GM12865 (cell line): ENCODE measurements at regions not wholly inside any gene's neighbourhood (a gene's known extent, or its start where the extent isn't known, plus 50 kb on each side); places are given as distances from the start of the nearest gene placed in this dataset.

Experiments used
- DNase-seq: peaks from one replicate; pipeline ENCODE4 v3.0.0; 2010; ENCODE audit warnings: low read depth
- H3K4me3 ChIP-seq: 2 replicates; pipeline ENCODE4 v1.5.1; 2011; ENCODE audit warnings: mild to moderate bottlenecking, low read depth, low read length, control low read depth
- TF ChIP-seq, protein P1 (sequence below): IDR thresholded peaks from 2 replicates; pipeline ENCODE4 v1.5.1; 2011; ENCODE audit warnings: low read length, control low read depth, low read depth, inconsistent platforms; ENCODE audit not compliant: insufficient read depth; ENCODE audit errors: missing control alignments

DNA sequence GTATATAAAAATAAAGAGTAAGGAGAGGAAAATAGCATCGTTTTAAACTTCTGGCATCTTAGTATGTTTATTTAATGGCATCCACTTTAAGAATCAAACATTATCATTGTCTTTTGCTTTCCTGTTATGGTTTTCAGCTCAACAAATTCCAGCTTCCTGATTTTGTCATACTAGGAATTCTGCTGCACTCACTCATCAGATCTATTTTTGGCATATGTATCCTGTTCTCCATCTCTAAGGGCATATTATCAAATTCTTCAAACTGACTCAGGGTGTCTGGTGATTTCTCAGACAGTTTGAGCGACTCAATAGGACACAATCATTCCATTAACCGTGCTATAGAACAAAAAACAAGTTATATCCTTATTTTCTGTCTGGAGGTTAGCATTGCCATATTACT lies 248.5 kb upstream of the DIAPH2 start:
- DNase-seq = no peak
- H3K4me3 ChIP-seq = no peak overlapping the region
- TF ChIP-seq, protein P1, sequence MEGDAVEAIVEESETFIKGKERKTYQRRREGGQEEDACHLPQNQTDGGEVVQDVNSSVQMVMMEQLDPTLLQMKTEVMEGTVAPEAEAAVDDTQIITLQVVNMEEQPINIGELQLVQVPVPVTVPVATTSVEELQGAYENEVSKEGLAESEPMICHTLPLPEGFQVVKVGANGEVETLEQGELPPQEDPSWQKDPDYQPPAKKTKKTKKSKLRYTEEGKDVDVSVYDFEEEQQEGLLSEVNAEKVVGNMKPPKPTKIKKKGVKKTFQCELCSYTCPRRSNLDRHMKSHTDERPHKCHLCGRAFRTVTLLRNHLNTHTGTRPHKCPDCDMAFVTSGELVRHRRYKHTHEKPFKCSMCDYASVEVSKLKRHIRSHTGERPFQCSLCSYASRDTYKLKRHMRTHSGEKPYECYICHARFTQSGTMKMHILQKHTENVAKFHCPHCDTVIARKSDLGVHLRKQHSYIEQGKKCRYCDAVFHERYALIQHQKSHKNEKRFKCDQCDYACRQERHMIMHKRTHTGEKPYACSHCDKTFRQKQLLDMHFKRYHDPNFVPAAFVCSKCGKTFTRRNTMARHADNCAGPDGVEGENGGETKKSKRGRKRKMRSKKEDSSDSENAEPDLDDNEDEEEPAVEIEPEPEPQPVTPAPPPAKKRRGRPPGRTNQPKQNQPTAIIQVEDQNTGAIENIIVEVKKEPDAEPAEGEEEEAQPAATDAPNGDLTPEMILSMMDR = no peak

DNA sequence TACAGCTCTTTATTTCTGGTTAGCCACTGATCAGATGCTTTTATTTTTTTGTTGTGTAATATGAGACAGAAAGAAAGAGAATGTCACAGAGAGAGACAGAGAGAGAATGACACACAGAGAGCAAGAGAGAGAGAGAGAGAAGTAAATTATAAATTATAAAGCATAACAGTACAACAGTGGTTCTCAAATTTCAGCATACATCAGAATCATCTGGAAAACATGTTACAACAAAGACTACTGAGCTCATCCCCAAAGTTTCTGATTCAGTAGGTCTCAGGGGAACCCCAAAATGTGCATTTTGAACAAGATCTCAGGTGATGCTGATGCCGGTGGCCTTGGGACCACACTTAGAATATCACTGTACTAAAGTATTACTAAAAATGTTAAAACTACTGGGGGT lies 245.8 kb upstream of the DIAPH2 start:
- TF ChIP-seq, protein P1 = no peak
- DNase-seq = no peak
- no peak overlapping the region for H3K4me3 ChIP-seq

DNA sequence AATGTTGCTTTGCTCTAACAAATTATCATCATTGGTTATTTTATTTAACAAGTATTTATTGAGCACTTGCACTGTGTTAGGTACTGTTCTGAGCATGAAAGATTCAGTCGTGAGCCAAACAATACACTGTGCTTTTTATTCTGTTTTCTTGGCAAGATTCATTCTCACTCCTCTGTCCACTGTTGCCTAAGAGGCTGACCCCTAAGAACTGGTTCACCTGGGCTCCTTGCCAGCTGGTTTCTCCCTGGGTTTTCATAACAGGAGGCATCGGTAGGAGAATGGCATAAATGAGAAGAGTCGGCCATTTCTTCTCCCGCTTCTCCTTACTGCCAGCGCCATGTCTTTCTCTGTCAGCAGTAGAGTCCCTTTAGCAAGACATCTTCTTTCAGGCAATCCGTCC lies 243.7 kb upstream of the DIAPH2 start:
- H3K4me3 ChIP-seq = no peak overlapping the region
- TF ChIP-seq, protein P1 = no peak
- DNase-seq = no peak

DNA sequence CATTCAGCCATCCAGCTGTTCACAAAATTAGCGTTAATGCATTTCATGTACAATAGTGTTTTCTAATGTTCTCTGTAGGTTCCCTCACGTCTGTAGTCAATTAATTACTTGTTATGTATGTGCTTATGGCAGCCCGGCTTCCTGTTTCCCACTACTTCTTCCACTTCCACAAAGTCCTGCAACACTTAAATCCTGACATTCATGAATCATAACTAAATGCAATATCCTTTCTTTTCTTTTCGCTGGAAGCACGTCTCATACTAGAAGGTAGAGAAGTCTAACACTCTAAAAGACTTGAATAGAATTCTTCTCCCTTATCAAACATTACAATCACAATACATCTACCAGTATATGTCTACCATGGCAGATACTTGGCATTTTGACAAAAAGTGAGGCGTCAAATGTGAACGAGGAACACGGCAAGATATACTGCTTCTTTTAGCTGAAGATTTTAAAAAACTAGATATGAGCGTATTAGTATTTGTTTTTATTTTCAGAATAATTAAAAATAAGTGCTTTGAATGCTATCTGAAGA lies 239.0 kb upstream of the DIAPH2 start:
- no peak for DNase-seq
- no peak overlapping the region for H3K4me3 ChIP-seq
- TF ChIP-seq, protein P1 = no peak

DNA sequence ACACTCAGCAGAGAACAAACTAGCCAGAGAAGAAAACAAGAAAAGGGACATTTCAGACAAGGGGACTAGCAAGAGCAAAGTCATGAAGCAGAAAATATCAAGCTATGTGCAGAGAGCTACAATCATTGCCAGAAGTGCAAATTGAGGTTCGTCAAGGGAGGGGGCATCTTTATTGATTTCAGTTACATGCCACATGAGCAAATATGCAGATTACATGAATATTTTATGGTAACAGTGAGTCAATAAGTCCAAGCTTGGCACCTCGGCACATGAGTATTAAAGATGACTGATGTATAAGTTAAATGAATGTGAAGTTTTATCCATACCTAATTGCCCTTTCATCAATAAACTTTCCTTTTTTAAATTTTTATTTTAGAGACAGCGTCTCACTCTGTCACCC lies 238.1 kb upstream of the DIAPH2 start:
- DNase-seq = no peak
- TF ChIP-seq, protein P1 = no peak
- H3K4me3 ChIP-seq = no peak overlapping the region

DNA sequence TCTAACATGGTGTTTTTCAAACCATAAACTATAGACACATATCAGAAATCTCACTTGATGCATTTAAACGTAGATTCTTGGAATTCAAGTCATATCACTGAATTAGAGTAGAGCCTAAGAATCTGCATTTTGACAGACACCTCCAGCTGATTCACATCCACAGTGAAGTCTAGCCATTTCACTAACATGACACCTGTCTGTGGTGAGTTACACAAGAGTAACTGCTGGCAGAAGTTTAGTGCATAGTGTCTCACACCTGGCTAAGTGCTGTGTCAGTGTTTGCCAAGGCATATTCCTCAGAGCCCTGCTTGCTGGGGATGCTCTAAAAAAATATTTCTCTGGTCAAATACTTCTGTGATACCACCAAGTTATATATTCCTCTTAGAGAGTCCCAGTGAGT lies 237.5 kb upstream of the DIAPH2 start:
- no peak overlapping the region for H3K4me3 ChIP-seq
- DNase-seq = no peak
- TF ChIP-seq, protein P1 = no peak

DNA sequence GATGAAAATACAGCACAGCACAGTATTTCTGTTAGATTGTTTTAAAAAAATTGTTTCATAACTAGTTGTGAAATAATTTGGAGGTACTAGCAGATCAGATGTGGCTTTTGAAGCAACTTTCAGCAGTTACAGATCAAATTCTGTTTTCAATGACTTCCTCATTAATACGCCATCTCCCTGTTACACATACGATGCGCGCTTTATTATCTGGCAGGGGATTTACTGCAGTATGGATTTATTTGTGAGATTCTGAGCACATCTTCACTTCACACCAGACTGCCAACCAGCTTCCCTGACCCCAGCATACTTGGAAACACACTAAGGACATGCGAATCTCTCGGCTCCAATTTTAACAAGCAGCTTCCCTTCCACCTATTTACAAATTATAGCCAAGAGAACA lies 235.5 kb upstream of the DIAPH2 start:
- DNase-seq = no peak
- TF ChIP-seq, protein P1 = no peak
- H3K4me3 ChIP-seq = no peak overlapping the region
